SK-N-MC (cell line): ENCODE measurements at regions not wholly inside any gene's neighbourhood (a gene's known extent, or its start where the extent isn't known, plus 50 kb on each side); places are given as distances from the start of the nearest gene placed in this dataset.

Source experiments
- EZH2 ChIP-seq: fragments of 200-600 bp; sonication (generic); IDR thresholded peaks from one replicate; pipeline ENCODE4 v1.6.1; 2017; ENCODE audit warnings: antibody characterized with exemption
- POLR2AphosphoS5 ChIP-seq: IDR thresholded peaks from 2 replicates; pipeline ENCODE4 v1.6.1; 2012; ENCODE audit warnings: mild to moderate bottlenecking, low read depth, low read length, borderline replicate concordance

- TF ChIP-seq EZH2 (no peak), POLR2AphosphoS5 (no peak)
Observed at GRCh38 chr12:33678221-33678964, 238.8 kb upstream of the SYT10 start.
